IMR-90 (cell line): ENCODE measurements at regions not wholly inside any gene's neighbourhood (a gene's known extent, or its start where the extent isn't known, plus 50 kb on each side); places are given as distances from the start of the nearest gene placed in this dataset.

Source experiments
- ATAC-seq: fragments of 200-7000 bp; cut with Tn5 transposase; 2 replicates; pipeline ENCODE4 v1.9.1; 2020; ENCODE audit warnings: low read depth, mild to moderate bottlenecking, moderate library complexity
- BruUV-seq: library from RNA; stranded (reverse); fragments of 400-500 nt; replicated peaks from 2 replicates; lab custom pipeline; 2021; lab: Mats Ljungman, UMichigan
- CTCF ChIA-PET: fragments of 300-600 bp; formaldehyde crosslinking; extraction: SDS; loops from one replicate; lab custom pipeline; 2021; ENCODE audit warnings: antibody characterized with exemption; lab: Yijun Ruan, JAX
- POLR2A ChIA-PET: fragments of 300-600 bp; sonication (Branson Sonifier 250); formaldehyde crosslinking; loops from one replicate; lab custom pipeline; 2022; ENCODE audit warnings: antibody characterized with exemption; ENCODE audit not compliant: unreplicated experiment; lab: Charles Lee
- DNase-seq: peaks from one replicate; pipeline ENCODE4 v3.0.0; 2013
- H2AFZ ChIP-seq: replicated peaks from 2 replicates; pipeline ENCODE3; 2013; ENCODE audit warnings: low read length, mild to moderate bottlenecking; ENCODE audit not compliant: poor library complexity
- H2AK5ac ChIP-seq: 2 replicates; pipeline ENCODE4 v1.6.1; 2013; ENCODE audit warnings: low read depth, low read length, inconsistent platforms
- H2AK9ac ChIP-seq: replicated peaks from 2 replicates; pipeline ENCODE3; 2013; ENCODE audit warnings: mild to moderate bottlenecking, low read depth, low read length, moderate library complexity; ENCODE audit not compliant: poor library complexity
- H2BK120ac ChIP-seq: 2 replicates; pipeline ENCODE4 v1.6.1; 2013; ENCODE audit warnings: low read depth, low read length, inconsistent platforms
- H2BK15ac ChIP-seq: 3 replicates; pipeline ENCODE4 v1.6.1; 2013; ENCODE audit warnings: low read depth, low read length, inconsistent platforms
- H2BK20ac ChIP-seq: 2 replicates; pipeline ENCODE4 v1.6.1; 2013; ENCODE audit warnings: low read depth, mild to moderate bottlenecking, inconsistent platforms, low read length, moderate library complexity
- H2BK5ac ChIP-seq: 2 replicates; pipeline ENCODE4 v1.6.1; 2013; ENCODE audit warnings: mild to moderate bottlenecking, low read depth, low read length, inconsistent platforms; ENCODE audit not compliant: poor library complexity, severe bottlenecking
- H3K14ac ChIP-seq: replicated peaks from 2 replicates; pipeline ENCODE4 v1.6.1; 2013; ENCODE audit warnings: low read depth, low read length, inconsistent platforms
- H3K18ac ChIP-seq: 2 replicates; pipeline ENCODE4 v1.6.1; 2013; ENCODE audit warnings: low read depth, low read length, control low read depth
- H3K23ac ChIP-seq: 2 replicates; pipeline ENCODE4 v1.6.1; 2013; ENCODE audit warnings: low read depth, low read length, inconsistent platforms
- H3K27ac ChIP-seq: 2 replicates; pipeline ENCODE4 v1.5.1; 2013; ENCODE audit warnings: mild to moderate bottlenecking, control low read depth, low read length; ENCODE audit not compliant: insufficient read depth
- H3K27me3 ChIP-seq: 2 replicates; pipeline ENCODE4 v1.6.1; 2013; ENCODE audit warnings: low read length; ENCODE audit not compliant: control insufficient read depth, insufficient read depth
- H3K36me3 ChIP-seq: 2 replicates; pipeline ENCODE4 v1.6.1; 2013; ENCODE audit warnings: low read length, mixed read lengths; ENCODE audit not compliant: control insufficient read depth, insufficient read depth
- H3K4ac ChIP-seq: 2 replicates; pipeline ENCODE4 v1.6.1; 2013; ENCODE audit warnings: low read depth, low read length, inconsistent platforms
- H3K4me1 ChIP-seq: 2 replicates; pipeline ENCODE4 v1.6.1; 2013; ENCODE audit warnings: low read length, mixed read lengths; ENCODE audit not compliant: control insufficient read depth, insufficient read depth
- H3K4me2 ChIP-seq: 2 replicates; pipeline ENCODE4 v1.6.1; 2013; ENCODE audit warnings: low read depth, mild to moderate bottlenecking, control low read depth, low read length, moderate library complexity
- H3K4me3 ChIP-seq: 2 replicates; pipeline ENCODE4 v1.5.1; 2013; ENCODE audit warnings: low read depth, mild to moderate bottlenecking, control low read depth, low read length, moderate library complexity; ENCODE audit not compliant: insufficient read depth
- H3K56ac ChIP-seq: 2 replicates; pipeline ENCODE4 v1.6.1; 2013; ENCODE audit warnings: low read length, inconsistent platforms; ENCODE audit not compliant: insufficient read depth; ENCODE audit errors: extremely low read depth
- H3K79me1 ChIP-seq, 2 experiments: 2 replicates each; pipeline ENCODE4 v1.6.1; 2013; ENCODE audit warnings: low read length in 2 of 2, inconsistent platforms in 1 of 2, low read depth in 1 of 2
- H3K9ac ChIP-seq: 2 replicates; pipeline ENCODE4 v1.6.1; 2013; ENCODE audit warnings: low read depth, low read length, control low read depth
- H3K9me1 ChIP-seq: 2 replicates; pipeline ENCODE4 v1.6.1; 2013; ENCODE audit warnings: low read length, inconsistent platforms; ENCODE audit not compliant: insufficient read depth
- H3K9me3 ChIP-seq: 2 replicates; pipeline ENCODE4 v1.6.1; 2013; ENCODE audit warnings: low read length; ENCODE audit not compliant: control insufficient read depth, insufficient read depth
- H4K20me1 ChIP-seq: 2 replicates; pipeline ENCODE4 v1.6.1; 2013; ENCODE audit warnings: low read length, inconsistent platforms; ENCODE audit not compliant: insufficient read depth
- H4K5ac ChIP-seq: 2 replicates; pipeline ENCODE4 v1.6.1; 2013; ENCODE audit warnings: mild to moderate bottlenecking, low read depth, low read length, control low read depth
- H4K8ac ChIP-seq, 2 experiments: 2 replicates each; pipeline ENCODE4 v1.6.1; 2013; ENCODE audit warnings: low read depth in 2 of 2, low read length in 2 of 2, control low read depth in 1 of 2, inconsistent platforms in 1 of 2
- H4K91ac ChIP-seq: 2 replicates; pipeline ENCODE4 v1.6.1; 2013; ENCODE audit warnings: low read depth, low read length, inconsistent platforms; ENCODE audit not compliant: insufficient read depth
- MAZ ChIP-seq: IDR thresholded peaks from 2 replicates; pipeline ENCODE4 v1.6.1; 2012; ENCODE audit warnings: low read depth, mild to moderate bottlenecking, low read length, improper control_type of control experiment, moderate library complexity, borderline replicate concordance
- NFE2L2 ChIP-seq: fragments of 150-350 bp; IDR thresholded peaks from 2 replicates; pipeline ENCODE4 v1.6.1; 2016; ENCODE audit warnings: low read depth, mild to moderate bottlenecking, low read length
- RAD21 ChIP-seq: IDR thresholded peaks from 2 replicates; pipeline ENCODE4 v1.6.1; 2012; ENCODE audit warnings: low read length, improper control_type of control experiment
- RCOR1 ChIP-seq: IDR thresholded peaks from 2 replicates; pipeline ENCODE4 v1.6.1; 2012; ENCODE audit warnings: mild to moderate bottlenecking, low read length, improper control_type of control experiment; ENCODE audit not compliant: insufficient replicate concordance
- SMC3 ChIP-seq: fragments of 150-350 bp; IDR thresholded peaks from 2 replicates; pipeline ENCODE4 v1.6.1; 2016; ENCODE audit warnings: low read depth, mild to moderate bottlenecking, antibody characterized with exemption, low read length, moderate library complexity
- WGBS, 2 experiments: methylation state at CpG; one replicate each; pipeline versions ENCODE4 v1.1.5 to v1.1.7; 2013; ENCODE audit warnings: missing lambda C conversion rate in 2 of 2; ENCODE audit not compliant: insufficient read length in 1 of 2; ENCODE audit errors: extremely low coverage in 2 of 2; 5-methylcytosine and 5-hydroxymethylcytosine counted together
- dilution Hi-C: fragments of 300-500 bp; cut with HindIII; formaldehyde crosslinking; loops from one replicate; pipeline ENCODE4 v1.14.3; 2018; ENCODE audit warnings: low sequenced_read_pairs; ENCODE audit not compliant: unreplicated experiment
- in situ Hi-C: fragments of 300-500 bp; cut with MboI; formaldehyde crosslinking; loops from 3 replicates; pipeline ENCODE4 v1.14.3; 2019; ENCODE audit warnings: low sequenced_read_pairs, inconsistent platforms, mixed read lengths
- intact Hi-C: fragments of 100-400 bp; cut with micrococcal nuclease; formaldehyde crosslinking; loops from 2 replicates; pipeline ENCODE4 v1.10.0; 2022

GRCh38 chr1:72937905-72938304 is 655.6 kb upstream of the NEGR1 start:
- no peak overlapping the region for H3K4ac ChIP-seq
- H3K36me3 ChIP-seq, result no peaks in the 10 kb centered on the region
- H4K20me1 ChIP-seq, result no peaks in the 10 kb centered on the region
- intact Hi-C loops, result no loop called here
- no peak overlapping the region for H3K9ac ChIP-seq
- no peak overlapping the region for H4K5ac ChIP-seq
- H3K56ac ChIP-seq, result no peak overlapping the region
- no peak overlapping the region for H2AK9ac ChIP-seq
- no peak overlapping the region for H2BK15ac ChIP-seq
- no peak overlapping the region for H2AFZ ChIP-seq
- no peak overlapping the region for H3K23ac ChIP-seq
- no peaks in the 10 kb centered on the region for H3K79me1 ChIP-seq
- H3K4me1 ChIP-seq, result no peaks in the 10 kb centered on the region
- no peak overlapping the region for H2BK120ac ChIP-seq
- H3K4me3 ChIP-seq, result no peak overlapping the region
- TF ChIP-seq NFE2L2 (no peak), RCOR1 (no peak), MAZ (no peak), SMC3 (no peak), RAD21 (no peak)
- ATAC-seq (no peak), DNase-seq (no peak)
- H2BK5ac ChIP-seq, result no peak overlapping the region
- no peak overlapping the region for H3K4me2 ChIP-seq
- no peaks in the 10 kb centered on the region for H3K9me3 ChIP-seq
- no peaks in the 10 kb centered on the region for H3K27me3 ChIP-seq
- no CpG with 5 or more reads among the region's 1 CpG for WGBS, 2 experiments
- H2AK5ac ChIP-seq, result no peak overlapping the region
- BruUV-seq, result no TSS peak
- dilution Hi-C loops, result no loop called here
- H4K91ac ChIP-seq, result no peak overlapping the region
- H3K14ac ChIP-seq, result no peak overlapping the region
- H3K18ac ChIP-seq, result no peak overlapping the region
- no peak overlapping the region for H3K27ac ChIP-seq
- CTCF ChIA-PET, result interaction anchor here (0.6 kb wide), 1 partner anchor 263 kb away, joined by 3 read pairs; no protein-coding TSS in a partner anchor
- no peak overlapping the region for H4K8ac ChIP-seq
- H2BK20ac ChIP-seq, result no peak overlapping the region
- in situ Hi-C loops, result no loop called here
- POLR2A ChIA-PET, result no interaction called here
- H3K9me1 ChIP-seq, result no peaks in the 10 kb centered on the region
